ENCODE measurements at regions not wholly inside any gene's neighbourhood (a gene's known extent, or its start where the extent isn't known, plus 50 kb on each side); places are given as distances from the start of the nearest gene placed in this dataset.

DNA sequence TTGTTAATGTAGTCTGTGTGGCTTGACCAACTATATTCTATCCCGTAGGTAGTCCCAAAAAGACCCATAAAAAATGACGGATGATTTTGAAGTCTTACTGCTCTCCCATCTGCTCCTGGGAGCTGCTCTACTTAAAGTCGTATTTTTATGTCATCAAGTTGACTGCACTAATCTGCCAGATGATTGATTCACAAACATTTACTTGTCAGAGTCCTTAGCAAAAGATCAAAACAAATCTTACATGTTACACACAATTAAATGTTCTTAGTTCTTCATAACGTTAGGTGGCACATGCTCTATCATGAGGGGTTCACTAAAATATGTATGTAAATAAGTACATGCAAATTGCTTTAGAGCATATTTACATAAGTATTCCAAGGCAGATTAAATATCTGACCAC lies 498.3 kb upstream of the LRRTM4 start:
- TF ChIP-seq, protein P1, sequence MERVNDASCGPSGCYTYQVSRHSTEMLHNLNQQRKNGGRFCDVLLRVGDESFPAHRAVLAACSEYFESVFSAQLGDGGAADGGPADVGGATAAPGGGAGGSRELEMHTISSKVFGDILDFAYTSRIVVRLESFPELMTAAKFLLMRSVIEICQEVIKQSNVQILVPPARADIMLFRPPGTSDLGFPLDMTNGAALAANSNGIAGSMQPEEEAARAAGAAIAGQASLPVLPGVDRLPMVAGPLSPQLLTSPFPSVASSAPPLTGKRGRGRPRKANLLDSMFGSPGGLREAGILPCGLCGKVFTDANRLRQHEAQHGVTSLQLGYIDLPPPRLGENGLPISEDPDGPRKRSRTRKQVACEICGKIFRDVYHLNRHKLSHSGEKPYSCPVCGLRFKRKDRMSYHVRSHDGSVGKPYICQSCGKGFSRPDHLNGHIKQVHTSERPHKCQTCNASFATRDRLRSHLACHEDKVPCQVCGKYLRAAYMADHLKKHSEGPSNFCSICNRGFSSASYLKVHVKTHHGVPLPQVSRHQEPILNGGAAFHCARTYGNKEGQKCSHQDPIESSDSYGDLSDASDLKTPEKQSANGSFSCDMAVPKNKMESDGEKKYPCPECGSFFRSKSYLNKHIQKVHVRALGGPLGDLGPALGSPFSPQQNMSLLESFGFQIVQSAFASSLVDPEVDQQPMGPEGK (CRISPR knock-in tag; IDR thresholded peaks at IDR 0.05; ENCODE audit: borderline replicate concordance), result no peak
- TF ChIP-seq, protein P2, sequence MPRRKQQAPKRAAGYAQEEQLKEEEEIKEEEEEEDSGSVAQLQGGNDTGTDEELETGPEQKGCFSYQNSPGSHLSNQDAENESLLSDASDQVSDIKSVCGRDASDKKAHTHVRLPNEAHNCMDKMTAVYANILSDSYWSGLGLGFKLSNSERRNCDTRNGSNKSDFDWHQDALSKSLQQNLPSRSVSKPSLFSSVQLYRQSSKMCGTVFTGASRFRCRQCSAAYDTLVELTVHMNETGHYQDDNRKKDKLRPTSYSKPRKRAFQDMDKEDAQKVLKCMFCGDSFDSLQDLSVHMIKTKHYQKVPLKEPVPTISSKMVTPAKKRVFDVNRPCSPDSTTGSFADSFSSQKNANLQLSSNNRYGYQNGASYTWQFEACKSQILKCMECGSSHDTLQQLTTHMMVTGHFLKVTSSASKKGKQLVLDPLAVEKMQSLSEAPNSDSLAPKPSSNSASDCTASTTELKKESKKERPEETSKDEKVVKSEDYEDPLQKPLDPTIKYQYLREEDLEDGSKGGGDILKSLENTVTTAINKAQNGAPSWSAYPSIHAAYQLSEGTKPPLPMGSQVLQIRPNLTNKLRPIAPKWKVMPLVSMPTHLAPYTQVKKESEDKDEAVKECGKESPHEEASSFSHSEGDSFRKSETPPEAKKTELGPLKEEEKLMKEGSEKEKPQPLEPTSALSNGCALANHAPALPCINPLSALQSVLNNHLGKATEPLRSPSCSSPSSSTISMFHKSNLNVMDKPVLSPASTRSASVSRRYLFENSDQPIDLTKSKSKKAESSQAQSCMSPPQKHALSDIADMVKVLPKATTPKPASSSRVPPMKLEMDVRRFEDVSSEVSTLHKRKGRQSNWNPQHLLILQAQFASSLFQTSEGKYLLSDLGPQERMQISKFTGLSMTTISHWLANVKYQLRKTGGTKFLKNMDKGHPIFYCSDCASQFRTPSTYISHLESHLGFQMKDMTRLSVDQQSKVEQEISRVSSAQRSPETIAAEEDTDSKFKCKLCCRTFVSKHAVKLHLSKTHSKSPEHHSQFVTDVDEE (CRISPR knock-in tag; IDR thresholded peaks at IDR 0.05), result no peak
- TF ChIP-seq, protein P3, sequence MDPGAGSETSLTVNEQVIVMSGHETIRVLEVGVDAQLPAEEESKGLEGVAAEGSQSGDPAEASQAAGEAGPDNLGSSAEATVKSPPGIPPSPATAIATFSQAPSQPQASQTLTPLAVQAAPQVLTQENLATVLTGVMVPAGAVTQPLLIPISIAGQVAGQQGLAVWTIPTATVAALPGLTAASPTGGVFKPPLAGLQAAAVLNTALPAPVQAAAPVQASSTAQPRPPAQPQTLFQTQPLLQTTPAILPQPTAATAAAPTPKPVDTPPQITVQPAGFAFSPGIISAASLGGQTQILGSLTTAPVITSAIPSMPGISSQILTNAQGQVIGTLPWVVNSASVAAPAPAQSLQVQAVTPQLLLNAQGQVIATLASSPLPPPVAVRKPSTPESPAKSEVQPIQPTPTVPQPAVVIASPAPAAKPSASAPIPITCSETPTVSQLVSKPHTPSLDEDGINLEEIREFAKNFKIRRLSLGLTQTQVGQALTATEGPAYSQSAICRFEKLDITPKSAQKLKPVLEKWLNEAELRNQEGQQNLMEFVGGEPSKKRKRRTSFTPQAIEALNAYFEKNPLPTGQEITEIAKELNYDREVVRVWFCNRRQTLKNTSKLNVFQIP (CRISPR knock-in tag; IDR thresholded peaks at IDR 0.05; ENCODE audit: borderline replicate concordance, low read depth), result no peak
- TF ChIP-seq ISL1 (CRISPR knock-in tag; IDR thresholded peaks at IDR 0.05), result no peak
- TF ChIP-seq ZFP3 (CRISPR knock-in tag; IDR thresholded peaks at IDR 0.05), result no peak
- TF ChIP-seq, protein P4, sequence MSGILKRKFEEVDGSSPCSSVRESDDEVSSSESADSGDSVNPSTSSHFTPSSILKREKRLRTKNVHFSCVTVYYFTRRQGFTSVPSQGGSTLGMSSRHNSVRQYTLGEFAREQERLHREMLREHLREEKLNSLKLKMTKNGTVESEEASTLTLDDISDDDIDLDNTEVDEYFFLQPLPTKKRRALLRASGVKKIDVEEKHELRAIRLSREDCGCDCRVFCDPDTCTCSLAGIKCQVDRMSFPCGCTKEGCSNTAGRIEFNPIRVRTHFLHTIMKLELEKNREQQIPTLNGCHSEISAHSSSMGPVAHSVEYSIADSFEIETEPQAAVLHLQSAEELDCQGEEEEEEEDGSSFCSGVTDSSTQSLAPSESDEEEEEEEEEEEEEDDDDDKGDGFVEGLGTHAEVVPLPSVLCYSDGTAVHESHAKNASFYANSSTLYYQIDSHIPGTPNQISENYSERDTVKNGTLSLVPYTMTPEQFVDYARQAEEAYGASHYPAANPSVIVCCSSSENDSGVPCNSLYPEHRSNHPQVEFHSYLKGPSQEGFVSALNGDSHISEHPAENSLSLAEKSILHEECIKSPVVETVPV (CRISPR knock-in tag; IDR thresholded peaks at IDR 0.05), result no peak
- no peak for TF ChIP-seq ZFP30 (CRISPR knock-in tag; IDR thresholded peaks at IDR 0.05)
- no peak for TF ChIP-seq ZNF70 (CRISPR knock-in tag; IDR thresholded peaks at IDR 0.05)
- TF ChIP-seq ZC3H10 (CRISPR knock-in tag; IDR thresholded peaks at IDR 0.05), result no peak
- no peak for TF ChIP-seq ARNTL (CRISPR knock-in tag; IDR thresholded peaks at IDR 0.05; ENCODE audit: borderline replicate concordance, low read depth)
- no peak for TF ChIP-seq SNAI2 (CRISPR knock-in tag; IDR thresholded peaks at IDR 0.05)
- TF ChIP-seq GLIS3 (CRISPR knock-in tag; IDR thresholded peaks at IDR 0.05), result no peak
- no peak for TF ChIP-seq TOX (CRISPR knock-in tag; IDR thresholded peaks at IDR 0.05; ENCODE audit: borderline replicate concordance)
- TF ChIP-seq RARB (CRISPR knock-in tag; IDR thresholded peaks at IDR 0.05), result no peak

All from SK-N-SH treated with all-trans-retinoic acid at 6 μM for 48 hours (cell line).